GM06990 (cell line): ENCODE measurements at regions not wholly inside any gene's neighbourhood (a gene's known extent, or its start where the extent isn't known, plus 50 kb on each side); places are given as distances from the start of the nearest gene placed in this dataset.
"Not testable (repeated sequence)": the region's sequence is repeated elsewhere in the genome, so short reads cannot be mapped to it uniquely, and the experiment has no call there.

Source experiments
- DNase-seq: peaks from one replicate; pipeline ENCODE4 v3.0.0-alpha.2; 2011; ENCODE audit not compliant: insufficient read length; ENCODE audit errors: extremely low read depth
- H3K27me3 ChIP-seq: replicated peaks from 2 replicates; pipeline ENCODE4 v1.6.0; 2011; ENCODE audit warnings: low read length; ENCODE audit not compliant: control insufficient read depth, insufficient read depth
- H3K36me3 ChIP-seq: 2 replicates; pipeline ENCODE4 v1.5.1; 2011; ENCODE audit warnings: low read length; ENCODE audit not compliant: control insufficient read depth, insufficient read depth
- H3K4me3 ChIP-seq: replicated peaks from 2 replicates; pipeline ENCODE4 v1.5.1; 2011; ENCODE audit warnings: low read depth, mild to moderate bottlenecking, control low read depth, low read length
- TF ChIP-seq, protein P1 (sequence below): IDR thresholded peaks from 2 replicates; pipeline ENCODE4 v1.5.1; 2011; ENCODE audit warnings: low read length, control low read depth, mild to moderate bottlenecking, inconsistent platforms; ENCODE audit not compliant: insufficient read depth, poor library complexity, severe bottlenecking

DNA sequence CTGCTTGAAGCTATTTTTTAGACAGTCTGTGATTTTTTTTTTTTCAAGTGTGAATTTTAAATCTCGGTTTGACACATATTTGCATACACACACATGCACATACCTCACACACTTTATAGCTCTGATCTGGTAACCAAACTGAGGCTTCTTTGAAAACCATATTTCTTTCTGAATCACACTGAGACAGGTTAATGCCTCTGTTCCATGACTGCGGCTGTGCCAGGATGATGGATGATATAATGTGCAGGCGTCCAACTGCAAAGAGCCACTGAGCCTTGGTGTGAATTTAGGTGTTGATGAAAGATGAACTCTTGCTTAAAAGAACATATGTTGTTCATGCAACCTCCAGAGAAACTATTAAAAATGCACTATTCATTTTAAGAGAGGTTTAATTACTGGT lies 504.0 kb upstream of the OLFM3 start:
- DNase-seq: no peak
- no peaks in the 10 kb centered on the region for H3K36me3 ChIP-seq
- TF ChIP-seq, protein P1, sequence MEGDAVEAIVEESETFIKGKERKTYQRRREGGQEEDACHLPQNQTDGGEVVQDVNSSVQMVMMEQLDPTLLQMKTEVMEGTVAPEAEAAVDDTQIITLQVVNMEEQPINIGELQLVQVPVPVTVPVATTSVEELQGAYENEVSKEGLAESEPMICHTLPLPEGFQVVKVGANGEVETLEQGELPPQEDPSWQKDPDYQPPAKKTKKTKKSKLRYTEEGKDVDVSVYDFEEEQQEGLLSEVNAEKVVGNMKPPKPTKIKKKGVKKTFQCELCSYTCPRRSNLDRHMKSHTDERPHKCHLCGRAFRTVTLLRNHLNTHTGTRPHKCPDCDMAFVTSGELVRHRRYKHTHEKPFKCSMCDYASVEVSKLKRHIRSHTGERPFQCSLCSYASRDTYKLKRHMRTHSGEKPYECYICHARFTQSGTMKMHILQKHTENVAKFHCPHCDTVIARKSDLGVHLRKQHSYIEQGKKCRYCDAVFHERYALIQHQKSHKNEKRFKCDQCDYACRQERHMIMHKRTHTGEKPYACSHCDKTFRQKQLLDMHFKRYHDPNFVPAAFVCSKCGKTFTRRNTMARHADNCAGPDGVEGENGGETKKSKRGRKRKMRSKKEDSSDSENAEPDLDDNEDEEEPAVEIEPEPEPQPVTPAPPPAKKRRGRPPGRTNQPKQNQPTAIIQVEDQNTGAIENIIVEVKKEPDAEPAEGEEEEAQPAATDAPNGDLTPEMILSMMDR: no peak

DNA sequence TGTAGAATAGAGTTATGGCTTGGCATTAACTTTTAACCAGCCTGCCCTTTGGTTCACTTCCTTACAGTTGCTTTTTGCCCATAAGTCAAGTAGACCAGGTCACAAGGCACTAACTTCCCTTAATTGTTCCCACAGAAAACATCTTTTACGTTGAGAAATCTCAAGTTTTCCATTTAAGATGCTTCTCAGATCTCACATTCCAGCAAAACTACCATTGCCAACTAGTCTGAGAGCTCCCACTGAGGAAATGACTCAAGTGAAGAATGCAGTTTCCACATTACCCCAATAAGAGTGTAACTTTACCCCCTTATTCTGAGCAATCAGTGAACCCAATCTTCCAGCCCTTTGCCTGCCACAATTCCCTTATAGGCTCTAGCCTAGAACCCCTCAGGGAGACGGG lies 502.2 kb upstream of the OLFM3 start:
- Histone ChIP-seq H3K36me3 (no peaks in the 10 kb centered on the region), H3K27me3 (no peaks in the 10 kb centered on the region), H3K4me3 (no peak overlapping the region)
- DNase-seq: no peak
- TF ChIP-seq, protein P1: no peak

More for the DNA sequence above, 504.0 kb upstream of the OLFM3 start:
- Histone ChIP-seq H3K27me3 (no peaks in the 10 kb centered on the region), H3K4me3 (no peak overlapping the region)

- not testable (repeated sequence) for H3K27me3 ChIP-seq, H3K4me3 ChIP-seq, DNase-seq, H3K36me3 ChIP-seq
These were observed 501.1 kb upstream of the OLFM3 start for GRCh38 chr1:102497810-102498209.

DNA sequence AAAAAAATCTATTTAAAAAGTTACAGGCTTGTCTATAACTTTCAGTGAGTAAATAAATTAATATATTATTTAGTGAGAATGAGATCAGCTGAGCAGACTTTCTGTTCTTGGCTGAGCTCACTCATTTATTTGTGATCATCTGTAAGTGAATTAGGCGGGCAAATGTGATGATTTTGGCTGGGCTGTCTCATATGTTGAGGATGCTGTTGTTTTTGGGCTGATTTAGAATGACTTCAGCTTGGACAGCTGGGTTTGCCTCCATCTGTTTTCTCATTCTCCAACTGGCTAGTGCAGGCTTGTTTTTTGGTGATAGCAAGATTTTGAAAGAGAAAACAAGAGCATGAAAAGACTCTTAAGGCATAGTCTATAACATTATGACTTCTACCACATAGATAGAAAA lies 475.8 kb upstream of the OLFM3 start:
- TF ChIP-seq, protein P1: no peak
- H3K4me3 ChIP-seq: no peak overlapping the region
- no peak for DNase-seq
- no peaks in the 10 kb centered on the region for H3K36me3 ChIP-seq
- no peaks in the 10 kb centered on the region for H3K27me3 ChIP-seq

DNA sequence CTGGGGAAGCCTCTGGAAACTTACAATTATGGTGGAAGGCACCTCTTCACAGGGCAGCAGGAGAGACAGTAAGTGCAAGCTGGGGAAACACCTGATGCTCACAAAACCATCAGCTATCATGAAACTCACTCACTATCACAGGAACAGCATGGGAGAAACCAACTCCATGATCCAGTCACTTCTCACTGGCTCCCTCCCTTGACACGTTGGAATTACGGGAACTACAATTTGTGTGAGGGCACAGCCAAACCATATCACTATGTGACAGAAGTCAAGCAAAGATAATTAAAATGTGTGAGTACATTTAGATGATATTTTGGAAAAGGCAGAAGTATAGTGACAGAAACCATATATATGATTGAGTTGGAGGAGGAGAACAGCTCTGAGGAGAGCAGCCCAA lies 474.0 kb upstream of the OLFM3 start:
- DNase-seq: no peak
- Histone ChIP-seq H3K36me3 (no peaks in the 10 kb centered on the region), H3K27me3 (no peaks in the 10 kb centered on the region), H3K4me3 (no peak overlapping the region)
- TF ChIP-seq, protein P1: no peak

DNA sequence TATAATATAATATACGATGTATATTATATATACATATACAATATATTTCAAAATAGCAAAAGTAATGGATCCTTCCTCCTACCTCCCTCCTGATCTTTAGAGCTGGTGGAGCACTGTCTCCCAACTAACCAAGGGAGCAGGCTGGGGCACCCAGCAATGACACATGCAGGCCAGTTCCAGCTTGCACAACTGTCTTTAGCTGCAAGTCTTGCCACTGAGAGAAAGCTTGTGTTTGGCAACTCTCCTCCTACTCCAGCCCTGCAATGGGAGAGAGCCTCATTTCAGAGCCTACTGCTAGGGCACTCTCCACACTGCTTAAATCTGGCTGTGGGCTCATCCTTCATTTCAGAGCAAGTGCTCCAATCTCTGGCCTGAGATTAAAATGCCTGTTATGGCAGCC lies 469.8 kb upstream of the OLFM3 start:
- DNase-seq: no peak
- Histone ChIP-seq H3K27me3 (no peaks in the 10 kb centered on the region), H3K4me3 (no peak overlapping the region), H3K36me3 (no peaks in the 10 kb centered on the region)
- TF ChIP-seq, protein P1: no peak
